Uterus (tissue), 2 donors: ENCODE measurements at regions not wholly inside any gene's neighbourhood (a gene's known extent, or its start where the extent isn't known, plus 50 kb on each side); places are given as distances from the start of the nearest gene placed in this dataset.

Experiments used
- CTCF ChIP-seq, 4 experiments: fragments of 200-600 bp in 2 of 4; fragments of 450-650 bp in 2 of 4; sonication (generic) in 2 of 4; IDR thresholded peaks; one replicate each; pipeline ENCODE4 v1.5.1; 2016 to 2019; ENCODE audit warnings: antibody characterized with exemption in 4 of 4, mild to moderate bottlenecking in 2 of 4, moderate library complexity in 1 of 4
- POLR2A ChIP-seq, 2 donors: fragments of 450-650 bp; IDR thresholded peaks; one replicate each; pipeline ENCODE4 v1.6.1; 2016; ENCODE audit warnings: antibody characterized with exemption in 2 of 2, mild to moderate bottlenecking in 1 of 2, moderate library complexity in 1 of 2

GRCh38 chr7:20952916-20953315 is 166.2 kb upstream of the SP8 start:
- TF ChIP-seq CTCF (IDR thresholded peaks at IDR 0.05) (no peak), POLR2A (IDR thresholded peaks at IDR 0.05) (no peak)
